ENCODE measurements at regions not wholly inside any gene's neighbourhood (a gene's known extent, or its start where the extent isn't known, plus 50 kb on each side); places are given as distances from the start of the nearest gene placed in this dataset.
A peak's percentile ranks its signal among the peaks of the same experiment; 100 is the strongest.

- H3K27ac Mint-ChIP-seq: no peak overlapping the region
- DNase-seq: no peak
- peaks cover 0 to 5% (median 0%) of the 10 kb centered on the region in 3 donors for H3K36me3 Mint-ChIP-seq
- peaks cover 0 to 1% (median 0%) of the 10 kb centered on the region in 3 donors for H3K27me3 Mint-ChIP-seq (ENCODE audit: low read depth in 3 of 3)
- H3K9me3 Mint-ChIP-seq: peaks cover 3 to 32% (median 15%) of the 10 kb centered on the region in 6 donors
- H3K4me3 Mint-ChIP-seq: no peak overlapping the region
- no peaks in the 10 kb centered on the region for H3K4me1 Mint-ChIP-seq
Observed at GRCh38 chr3:180215866-180216265, 179.1 kb upstream of the PEX5L start.

- Mint-ChIP-seq H3K27me3 (ENCODE audit: low read depth in 3 of 3) (peaks cover 0 to 4% (median 1%) of the 10 kb centered on the region in 3 donors), H3K9me3 (peaks cover under 1 to 42% (median 10%) of the 10 kb centered on the region in 6 donors), H3K36me3 (no peaks in the 10 kb centered on the region), H3K27ac (no peak overlapping the region), H3K4me1 (no peaks in the 10 kb centered on the region), H3K4me3 (no peak overlapping the region)
- no peak for DNase-seq
Observed at GRCh38 chr3:180223268-180223667, 186.5 kb upstream of the PEX5L start.

GRCh38 chr3:180229113-180229512 is 192.4 kb upstream of the PEX5L start:
- no peak overlapping the region for H3K27ac Mint-ChIP-seq
- no peaks in the 10 kb centered on the region for H3K27me3 Mint-ChIP-seq (ENCODE audit: low read depth in 3 of 3)
- H3K36me3 Mint-ChIP-seq: no peaks in the 10 kb centered on the region
- H3K4me1 Mint-ChIP-seq: no peaks in the 10 kb centered on the region
- H3K4me3 Mint-ChIP-seq: no peak overlapping the region
- no peak for DNase-seq
- H3K9me3 Mint-ChIP-seq: peaks cover 11 to 66% (median 27%) of the 10 kb centered on the region in 6 donors

GRCh38 chr3:180239939-180240338 is 203.2 kb upstream of the PEX5L start:
- Mint-ChIP-seq H3K27me3 (ENCODE audit: low read depth in 3 of 3) (no peaks in the 10 kb centered on the region), H3K27ac (no peak overlapping the region), H3K36me3 (no peaks in the 10 kb centered on the region), H3K4me1 (no peaks in the 10 kb centered on the region), H3K4me3 (no peak overlapping the region), H3K9me3 (peaks cover 9 to 19% (median 15%) of the 10 kb centered on the region in 6 donors)
- no peak for DNase-seq

GRCh38 chr3:180246688-180247195 is 210.0 kb upstream of the PEX5L start:
- Mint-ChIP-seq H3K9me3 (peaks cover 5 to 23% (median 10%) of the 10 kb centered on the region in 6 donors), H3K4me3 (no peak overlapping the region), H3K36me3 (peaks cover 0 to 3% (median 0%) of the 10 kb centered on the region in 3 donors), H3K27ac (no peak overlapping the region), H3K4me1 (no peaks in the 10 kb centered on the region), H3K27me3 (ENCODE audit: low read depth in 3 of 3) (no peaks in the 10 kb centered on the region)
- DNase-seq: no peak

- H3K36me3 Mint-ChIP-seq: peaks cover 0 to 1% (median 0%) of the 10 kb centered on the region in 3 donors
Observed at GRCh38 chr3:180250172-180250571, 213.4 kb upstream of the PEX5L start.

GRCh38 chr3:180252683-180253082 is 215.9 kb upstream of the PEX5L start:
- H3K36me3 Mint-ChIP-seq: peaks cover 0 to 3% (median 0%) of the 10 kb centered on the region in 3 donors
- DNase-seq: no peak
- no peak overlapping the region for H3K27ac Mint-ChIP-seq
- peaks cover 1 to 36% (median 10%) of the 10 kb centered on the region in 6 donors for H3K9me3 Mint-ChIP-seq
- H3K4me3 Mint-ChIP-seq: no peak overlapping the region
- no peaks in the 10 kb centered on the region for H3K4me1 Mint-ChIP-seq
- peaks cover 0 to 2% (median 0%) of the 10 kb centered on the region in 3 donors for H3K27me3 Mint-ChIP-seq (ENCODE audit: low read depth in 3 of 3)

More at GRCh38 chr3:180250172-180250571, 213.4 kb upstream of the PEX5L start:
- Mint-ChIP-seq H3K27ac (no peak overlapping the region), H3K27me3 (ENCODE audit: low read depth in 3 of 3) (peaks cover 0 to 2% (median 0%) of the 10 kb centered on the region in 3 donors), H3K4me3 (no peak overlapping the region), H3K4me1 (no peaks in the 10 kb centered on the region), H3K9me3 (peaks cover 5 to 30% (median 10%) of the 10 kb centered on the region in 6 donors)
- no peak for DNase-seq

- no peak for DNase-seq
- H3K27me3 Mint-ChIP-seq (ENCODE audit: low read depth in 3 of 3): peaks cover 0 to 3% (median 0%) of the 10 kb centered on the region in 3 donors
- H3K36me3 Mint-ChIP-seq: peaks cover 0 to 3% (median 0%) of the 10 kb centered on the region in 3 donors
- no peaks in the 10 kb centered on the region for H3K4me1 Mint-ChIP-seq
- no peak overlapping the region for H3K27ac Mint-ChIP-seq
- peaks cover 0 to 40% (median 12%) of the 10 kb centered on the region in 6 donors for H3K9me3 Mint-ChIP-seq
- no peak overlapping the region for H3K4me3 Mint-ChIP-seq
Observed at GRCh38 chr3:180253283-180253682, 216.5 kb upstream of the PEX5L start.

GRCh38 chr3:180264479-180264878 is 227.7 kb upstream of the PEX5L start:
- Mint-ChIP-seq H3K9me3 (peaks cover 20 to 44% (median 25%) of the 10 kb centered on the region in 6 donors), H3K27ac (no peak overlapping the region), H3K4me3 (no peak overlapping the region), H3K4me1 (no peaks in the 10 kb centered on the region), H3K36me3 (peaks cover 0 to 3% (median 0%) of the 10 kb centered on the region in 3 donors), H3K27me3 (ENCODE audit: low read depth in 3 of 3) (peaks cover 0 to 3% (median 2%) of the 10 kb centered on the region in 3 donors)
- no peak for DNase-seq

GRCh38 chr3:180265551-180265950 is 228.8 kb upstream of the PEX5L start:
- Mint-ChIP-seq H3K27me3 (ENCODE audit: low read depth in 3 of 3) (peaks cover 0 to 2% (median 0%) of the 10 kb centered on the region in 3 donors), H3K36me3 (peaks cover 0 to 3% (median 2%) of the 10 kb centered on the region in 3 donors), H3K9me3 (peaks cover 17 to 42% (median 20%) of the 10 kb centered on the region in 6 donors), H3K27ac (no peak overlapping the region), H3K4me3 (no peak overlapping the region), H3K4me1 (no peaks in the 10 kb centered on the region)
- DNase-seq: no peak

- Mint-ChIP-seq H3K27me3 (ENCODE audit: low read depth in 3 of 3) (peaks cover 0 to 2% (median 0%) of the 10 kb centered on the region in 3 donors), H3K4me1 (no peaks in the 10 kb centered on the region), H3K9me3 (peaks cover 3 to 28% (median 7%) of the 10 kb centered on the region in 6 donors), H3K4me3 (peak overlapping the region in 2 of 5 donors; percentile 5 to 72), H3K27ac (peak overlapping the region in 3 of 6 donors; percentile 53 to 73 (median 58)), H3K36me3 (peaks cover 0 to 3% (median 2%) of the 10 kb centered on the region in 3 donors)
- DNase-seq: peak in 1 of 3 donors; percentile 7
Observed at GRCh38 chr3:180267202-180267843, 230.6 kb upstream of the PEX5L start.

- peaks cover 0 to 4% (median 0%) of the 10 kb centered on the region in 3 donors for H3K27me3 Mint-ChIP-seq (ENCODE audit: low read depth in 3 of 3)
- no peak overlapping the region for H3K4me3 Mint-ChIP-seq
- H3K9me3 Mint-ChIP-seq: peaks cover 0 to 28% (median 12%) of the 10 kb centered on the region in 6 donors
- H3K27ac Mint-ChIP-seq: no peak overlapping the region
- no peak for DNase-seq
- peaks cover 0 to 2% (median 0%) of the 10 kb centered on the region in 3 donors for H3K36me3 Mint-ChIP-seq
- no peaks in the 10 kb centered on the region for H3K4me1 Mint-ChIP-seq
Observed at GRCh38 chr3:180274536-180274935, 237.8 kb upstream of the PEX5L start.

GRCh38 chr3:180275176-180275575 is 238.4 kb upstream of the PEX5L start:
- Mint-ChIP-seq H3K9me3 (peaks cover 0 to 23% (median 11%) of the 10 kb centered on the region in 6 donors), H3K27ac (no peak overlapping the region), H3K36me3 (no peaks in the 10 kb centered on the region), H3K4me3 (no peak overlapping the region), H3K4me1 (no peaks in the 10 kb centered on the region), H3K27me3 (ENCODE audit: low read depth in 3 of 3) (peaks cover 0 to 4% (median 0%) of the 10 kb centered on the region in 3 donors)
- DNase-seq: no peak

- Mint-ChIP-seq H3K27me3 (ENCODE audit: low read depth in 3 of 3) (peaks cover 0 to 6% (median 0%) of the 10 kb centered on the region in 3 donors), H3K4me1 (no peaks in the 10 kb centered on the region), H3K9me3 (peaks cover 0 to 23% (median 10%) of the 10 kb centered on the region in 6 donors), H3K4me3 (no peak overlapping the region), H3K27ac (no peak overlapping the region), H3K36me3 (no peaks in the 10 kb centered on the region)
- DNase-seq: no peak
Observed at GRCh38 chr3:180277041-180277440, 240.3 kb upstream of the PEX5L start.
